GM12801 (cell line): ENCODE measurements at regions not wholly inside any gene's neighbourhood (a gene's known extent, or its start where the extent isn't known, plus 50 kb on each side); places are given as distances from the start of the nearest gene placed in this dataset.

ENCODE experiments used
- CTCF ChIP-seq: IDR thresholded peaks from one replicate; pipeline ENCODE4 v1.5.1; 2011; ENCODE audit warnings: control low read depth; ENCODE audit not compliant: insufficient read length; ENCODE audit errors: extremely low read depth

DNA sequence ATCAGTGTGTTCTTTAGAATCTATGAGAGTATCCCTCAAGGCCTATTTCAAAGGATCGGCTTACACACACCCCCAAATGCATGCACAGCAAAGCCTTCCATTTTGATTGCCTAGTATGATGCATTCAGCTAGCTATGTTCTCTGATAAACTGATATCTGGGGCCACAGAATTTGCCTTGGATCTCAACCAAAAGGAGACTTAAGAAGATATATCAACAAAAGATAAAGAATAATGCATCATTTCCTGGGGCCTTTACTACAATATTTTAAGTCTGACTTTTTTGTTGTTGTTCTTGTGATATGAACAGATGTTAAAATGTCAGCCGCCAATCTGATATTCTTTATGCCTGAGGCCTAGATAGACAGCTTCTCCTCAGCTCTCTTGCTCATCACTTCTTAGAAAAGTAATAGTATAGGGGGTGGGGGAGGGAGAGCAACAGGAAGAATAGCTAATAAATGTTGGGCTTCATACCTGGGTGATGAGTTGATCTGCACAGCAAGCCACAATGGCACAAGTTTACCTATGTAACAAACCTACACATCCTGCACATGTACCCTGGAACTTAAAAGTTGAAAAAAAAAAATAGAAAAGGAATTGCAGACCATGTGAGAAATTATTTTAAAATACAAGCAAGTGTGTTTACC lies 792.9 kb upstream of the GHITM start:
- no peak for TF ChIP-seq CTCF

GRCh38 chr10:83352588-83352987 lies 786.7 kb upstream of the GHITM start:
- no peak for TF ChIP-seq CTCF

DNA sequence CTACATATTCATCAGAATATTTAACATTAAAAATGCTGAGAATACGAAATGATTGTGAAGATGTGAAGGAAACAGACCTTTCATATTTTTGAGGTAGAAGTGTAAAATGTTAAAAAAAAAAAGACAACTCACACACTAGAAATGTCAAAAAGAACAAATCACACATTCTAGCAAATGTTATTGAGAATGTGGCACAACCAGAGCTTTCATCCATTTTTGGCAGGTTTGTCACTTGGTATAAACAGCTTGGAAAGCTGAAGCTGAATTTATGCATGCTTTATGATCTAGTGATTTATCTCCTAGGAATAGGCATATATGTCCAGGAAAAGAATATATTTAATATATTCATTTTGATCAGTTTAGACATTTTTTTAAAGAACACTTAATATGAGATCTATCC lies 784.9 kb upstream of the GHITM start:
- TF ChIP-seq CTCF: no peak

DNA sequence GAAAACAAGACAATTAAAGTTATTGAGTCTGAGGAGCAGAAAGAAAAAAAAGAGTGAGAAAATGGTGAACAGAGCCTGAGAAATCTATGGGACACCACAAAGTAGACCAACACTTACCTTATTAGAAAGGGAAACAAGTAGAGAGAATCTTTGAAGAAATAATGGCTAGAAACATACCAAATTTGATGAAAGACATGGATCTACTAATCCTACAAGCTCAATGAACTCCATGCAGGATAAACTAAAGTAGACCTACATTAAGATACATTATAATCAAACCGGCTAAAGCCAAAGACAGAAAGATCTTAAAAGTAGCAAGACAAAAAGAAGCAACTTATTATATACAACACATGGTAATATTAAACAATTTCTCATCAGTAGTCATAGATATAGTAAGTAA lies 782.3 kb upstream of the GHITM start:
- no peak for TF ChIP-seq CTCF

DNA sequence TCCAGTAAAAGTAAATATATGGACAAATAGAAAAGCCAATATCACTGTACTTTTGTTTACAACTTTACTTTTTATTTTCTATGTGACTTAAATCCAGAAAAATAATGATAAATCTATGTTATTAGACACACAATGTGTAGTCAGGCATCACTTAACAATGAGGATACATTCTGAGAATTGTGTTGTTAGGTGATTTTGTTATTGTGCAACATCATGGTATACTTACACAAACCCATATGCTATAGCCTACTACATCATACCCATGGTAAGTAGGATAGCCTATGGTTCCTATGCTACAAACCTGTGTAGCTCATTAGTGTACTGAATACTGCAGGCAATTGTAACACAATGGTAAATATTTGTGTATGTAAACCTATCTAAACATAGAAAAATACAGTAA lies 781.7 kb upstream of the GHITM start:
- no peak for TF ChIP-seq CTCF

- no peak for TF ChIP-seq CTCF
Observed at GRCh38 chr10:83367036-83367435, 772.3 kb upstream of the GHITM start.

DNA sequence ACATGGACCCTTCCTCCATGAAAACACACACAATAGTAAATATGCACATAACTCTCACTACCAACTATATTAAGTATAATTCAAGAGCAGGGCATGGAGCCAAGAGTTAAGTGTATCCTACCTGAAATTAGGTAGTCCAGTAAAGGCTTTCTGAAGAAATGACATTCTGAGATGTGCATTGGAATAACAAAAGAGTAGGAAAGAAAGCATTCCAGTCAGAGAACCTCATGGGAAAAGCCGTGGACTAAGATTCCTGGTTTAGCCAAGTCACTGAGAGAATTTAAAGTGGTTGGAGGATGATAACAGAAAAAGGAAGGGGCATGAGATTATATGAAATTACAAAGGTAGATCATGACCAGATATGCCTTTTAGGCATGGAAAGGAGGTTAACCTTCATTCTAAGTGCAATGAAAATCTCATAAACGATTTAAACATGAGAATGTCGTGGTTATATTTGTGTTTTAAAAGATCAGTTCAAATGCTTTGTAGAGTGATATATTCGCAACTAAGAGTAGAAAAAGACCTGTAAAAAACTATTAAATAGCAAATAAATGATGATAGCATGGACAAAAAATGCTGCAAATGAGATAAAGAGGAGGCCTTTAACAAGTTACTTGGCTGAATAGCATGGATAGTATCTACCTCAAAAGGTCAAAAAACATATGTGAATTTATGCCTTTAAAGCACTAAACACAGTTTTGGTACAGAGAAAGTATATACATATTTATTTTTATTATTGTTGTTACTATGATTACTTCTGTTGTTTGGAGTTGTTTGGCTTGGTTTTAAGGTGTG lies 767.4 kb upstream of the GHITM start:
- no peak for TF ChIP-seq CTCF
